Colon (tissue), 2 donors: ENCODE measurements at regions not wholly inside any gene's neighbourhood (a gene's known extent, or its start where the extent isn't known, plus 50 kb on each side); places are given as distances from the start of the nearest gene placed in this dataset.

Source experiments
- FAIRE-seq: peaks from 2 replicates; lab custom pipeline; 2012; peaks lifted over from hg19 to GRCh38; lab: Jason Lieb, UNC
- donor health status: control.
- donor health status: control.

- no peak for FAIRE-seq
Observed at GRCh38 chr2:180364719-180365118, 357.6 kb upstream of the CWC22 start.

GRCh38 chr2:180360283-180360618 lies 353.2 kb upstream of the CWC22 start:
- no peak for FAIRE-seq

GRCh38 chr2:180359522-180360282 lies 352.6 kb upstream of the CWC22 start:
- FAIRE-seq, result no peak

GRCh38 chr2:180358458-180358857 lies 351.4 kb upstream of the CWC22 start:
- FAIRE-seq, result no peak

GRCh38 chr2:180356676-180357075 lies 349.6 kb upstream of the CWC22 start:
- FAIRE-seq, result no peak

- no peak for FAIRE-seq
Observed at GRCh38 chr2:180352620-180353019, 345.5 kb upstream of the CWC22 start.

- FAIRE-seq, result no peak
Observed at GRCh38 chr2:180349809-180350208, 342.7 kb upstream of the CWC22 start.

- FAIRE-seq, result no peak
Observed at GRCh38 chr2:180343528-180344345, 336.6 kb upstream of the CWC22 start.

- no peak for FAIRE-seq
Observed at GRCh38 chr2:180337136-180337535, 330.0 kb upstream of the CWC22 start.

GRCh38 chr2:180336550-180336949 lies 329.5 kb upstream of the CWC22 start:
- no peak for FAIRE-seq

GRCh38 chr2:180334514-180334913 lies 327.4 kb upstream of the CWC22 start:
- no peak for FAIRE-seq

GRCh38 chr2:180328795-180329422 lies 321.8 kb upstream of the CWC22 start:
- no peak for FAIRE-seq

GRCh38 chr2:180327185-180327584 lies 320.1 kb upstream of the CWC22 start:
- no peak for FAIRE-seq

GRCh38 chr2:180325416-180326120 lies 318.5 kb upstream of the CWC22 start:
- FAIRE-seq, result no peak

- FAIRE-seq, result no peak
Observed at GRCh38 chr2:180324182-180324581, 317.1 kb upstream of the CWC22 start.

GRCh38 chr2:180322781-180323180 lies 315.7 kb upstream of the CWC22 start:
- FAIRE-seq, result no peak

- FAIRE-seq, result no peak
Observed at GRCh38 chr2:180319586-180320405, 312.7 kb upstream of the CWC22 start.

GRCh38 chr2:180314086-180314485 lies 307.0 kb upstream of the CWC22 start:
- no peak for FAIRE-seq

GRCh38 chr2:180312542-180312941 lies 305.4 kb upstream of the CWC22 start:
- FAIRE-seq, result no peak

GRCh38 chr2:180307096-180307495 lies 300.0 kb upstream of the CWC22 start:
- no peak for FAIRE-seq

GRCh38 chr2:180306346-180306745 lies 299.2 kb upstream of the CWC22 start:
- no peak for FAIRE-seq
